Fibroblast of upper back skin (primary cell): ENCODE measurements at regions not wholly inside any gene's neighbourhood (a gene's known extent, or its start where the extent isn't known, plus 50 kb on each side); places are given as distances from the start of the nearest gene placed in this dataset.
"Not testable (repeated sequence)": the region's sequence is repeated elsewhere in the genome, so short reads cannot be mapped to it uniquely, and the experiment has no call there.

ENCODE experiments used
- DNase-seq: peaks from one replicate; pipeline ENCODE4 v3.0.0-alpha.2; 2013

DNA sequence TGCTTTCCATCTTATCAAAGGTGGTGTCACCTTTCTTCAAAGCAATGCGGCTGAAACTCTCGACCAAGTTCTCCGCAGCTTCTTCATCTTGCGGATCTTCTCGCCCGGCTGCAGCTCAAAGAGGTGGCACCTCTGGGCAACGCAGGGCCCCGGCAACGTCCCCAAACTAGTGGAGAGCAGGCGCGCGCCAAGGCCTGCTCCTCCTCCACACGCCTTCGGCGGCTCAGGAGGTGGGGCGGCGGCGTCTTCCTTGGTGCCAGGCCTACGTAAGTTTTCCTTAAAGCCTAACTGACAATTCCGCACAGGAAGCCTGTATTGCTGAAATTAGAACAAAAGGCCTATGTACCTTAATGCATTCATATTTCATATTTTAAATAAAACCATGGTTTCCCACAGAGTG lies 112.0 kb downstream of the TMX1 start:
- DNase-seq, result no peak

- no peak for DNase-seq
Measured at GRCh38 chr14:51353901-51354300, 113.9 kb downstream of the TMX1 start.

DNA sequence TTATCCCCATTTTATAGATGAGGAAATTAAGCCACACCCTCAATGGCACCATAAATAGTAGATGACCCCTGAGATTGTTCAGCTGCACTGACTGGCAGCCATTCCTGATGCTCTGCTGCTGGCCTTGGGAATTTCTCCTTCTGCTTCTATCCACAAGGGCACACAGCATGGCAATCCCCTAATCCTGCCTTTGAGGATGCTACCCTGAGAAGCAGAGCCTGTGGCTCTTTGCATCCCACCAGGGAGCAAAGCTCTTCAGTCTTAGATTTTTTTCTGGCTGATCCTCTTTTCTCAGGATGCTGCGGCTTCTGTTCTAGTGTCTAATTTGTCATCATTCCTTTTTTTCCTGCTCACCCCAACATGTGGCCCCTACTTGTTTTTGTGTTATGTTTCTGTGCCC lies 114.8 kb downstream of the TMX1 start:
- no peak for DNase-seq

GRCh38 chr14:51356381-51356780 lies 116.3 kb downstream of the TMX1 start:
- DNase-seq, result no peak

GRCh38 chr14:51357250-51357649 lies 117.2 kb downstream of the TMX1 start:
- DNase-seq, result no peak

GRCh38 chr14:51360592-51360991 lies 120.5 kb downstream of the TMX1 start:
- DNase-seq, result no peak

GRCh38 chr14:51365241-51365965 lies 125.4 kb downstream of the TMX1 start:
- DNase-seq, result peak; percentile 18

DNA sequence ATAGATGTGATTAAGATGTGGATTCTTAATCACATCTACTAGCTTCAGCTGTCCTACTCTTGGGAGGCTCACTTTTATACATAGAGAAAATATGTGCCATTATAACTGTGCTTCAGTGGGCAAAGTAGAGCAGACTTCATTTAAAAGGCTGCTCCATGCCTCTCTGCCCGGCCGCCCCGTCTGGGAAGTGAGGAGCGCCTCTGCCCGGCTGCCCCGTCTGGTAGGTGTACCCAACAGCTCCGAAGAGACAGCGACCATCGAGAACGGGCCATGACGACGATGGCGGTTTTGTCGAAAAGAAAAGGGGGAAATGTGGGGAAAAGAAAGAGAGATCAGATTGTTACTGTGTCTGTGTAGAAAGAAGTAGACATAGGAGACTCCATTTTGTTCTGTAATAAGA lies 126.4 kb downstream of the TMX1 start:
- DNase-seq, result not testable (repeated sequence)

DNA sequence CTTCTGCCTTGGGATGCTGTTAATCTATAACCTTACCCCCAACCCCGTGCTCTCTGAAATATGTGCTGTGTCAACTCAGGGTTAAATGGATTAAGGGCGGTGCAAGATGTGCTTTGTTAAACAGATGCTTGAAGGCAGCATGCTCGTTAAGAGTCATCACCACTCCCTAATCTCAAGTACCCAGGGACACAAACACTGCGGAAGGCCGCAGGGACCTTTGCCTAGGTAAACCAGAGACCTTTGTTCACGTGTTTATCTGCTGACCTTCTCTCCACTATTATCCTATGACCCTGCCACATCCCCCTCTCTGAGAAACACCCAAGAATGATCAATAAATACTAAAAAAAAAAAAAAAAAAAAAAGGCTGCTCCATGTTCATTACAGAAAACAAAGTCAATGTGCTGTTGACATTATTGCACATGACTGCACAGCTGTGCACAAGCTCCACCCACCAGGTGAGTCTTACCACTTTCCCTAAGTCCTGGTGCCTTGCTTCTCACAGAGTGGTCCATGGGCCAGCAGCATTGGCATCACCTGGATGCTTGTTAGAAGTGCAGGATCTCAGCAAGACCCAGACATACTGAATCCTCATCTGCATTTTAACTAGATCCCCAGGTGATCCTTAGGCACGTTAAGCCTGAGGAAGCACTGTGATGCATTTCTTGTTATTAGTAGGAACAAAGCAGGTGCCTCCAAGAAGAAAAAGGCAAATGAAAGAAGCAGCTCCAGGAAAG lies 127.0 kb downstream of the TMX1 start:
- not testable (repeated sequence) for DNase-seq

DNA sequence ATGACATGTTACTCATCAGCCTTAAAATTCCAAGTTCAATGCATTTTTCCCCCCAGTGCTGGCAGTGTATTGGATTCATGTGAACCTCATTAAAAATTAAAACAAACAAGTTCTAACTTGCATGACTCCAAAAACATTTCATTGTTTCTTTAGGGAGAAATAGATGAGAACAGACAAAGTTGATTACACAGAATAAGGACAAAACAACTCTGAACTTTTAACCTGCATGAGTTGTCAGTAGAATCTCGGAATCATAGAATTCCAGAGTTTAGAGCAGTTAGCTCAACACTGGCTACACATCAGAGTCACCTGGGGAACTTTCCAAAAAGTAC lies 127.5 kb downstream of the TMX1 start:
- DNase-seq, result peak; percentile 60

GRCh38 chr14:51368721-51369163 lies 128.7 kb downstream of the TMX1 start:
- DNase-seq, result peak; percentile 94

DNA sequence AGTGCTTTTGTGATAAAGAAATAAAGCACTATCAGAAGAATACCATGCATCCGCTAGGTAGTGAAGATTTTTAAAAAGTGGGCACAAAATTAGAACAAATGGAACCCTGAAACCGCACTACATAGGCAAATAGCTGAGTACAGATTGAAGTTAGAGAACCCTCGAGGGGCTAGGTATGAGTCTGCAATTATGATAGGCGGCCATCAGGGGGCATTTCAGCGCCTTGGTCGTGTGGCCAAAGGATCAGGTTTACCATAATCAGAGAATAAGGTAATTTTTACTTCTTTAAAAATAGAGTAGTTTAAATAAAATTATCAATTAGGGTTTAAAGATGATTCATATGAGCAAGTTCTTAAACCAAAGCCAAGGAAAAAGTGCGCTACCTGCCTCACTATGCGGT lies 129.8 kb downstream of the TMX1 start:
- DNase-seq, result no peak

DNA sequence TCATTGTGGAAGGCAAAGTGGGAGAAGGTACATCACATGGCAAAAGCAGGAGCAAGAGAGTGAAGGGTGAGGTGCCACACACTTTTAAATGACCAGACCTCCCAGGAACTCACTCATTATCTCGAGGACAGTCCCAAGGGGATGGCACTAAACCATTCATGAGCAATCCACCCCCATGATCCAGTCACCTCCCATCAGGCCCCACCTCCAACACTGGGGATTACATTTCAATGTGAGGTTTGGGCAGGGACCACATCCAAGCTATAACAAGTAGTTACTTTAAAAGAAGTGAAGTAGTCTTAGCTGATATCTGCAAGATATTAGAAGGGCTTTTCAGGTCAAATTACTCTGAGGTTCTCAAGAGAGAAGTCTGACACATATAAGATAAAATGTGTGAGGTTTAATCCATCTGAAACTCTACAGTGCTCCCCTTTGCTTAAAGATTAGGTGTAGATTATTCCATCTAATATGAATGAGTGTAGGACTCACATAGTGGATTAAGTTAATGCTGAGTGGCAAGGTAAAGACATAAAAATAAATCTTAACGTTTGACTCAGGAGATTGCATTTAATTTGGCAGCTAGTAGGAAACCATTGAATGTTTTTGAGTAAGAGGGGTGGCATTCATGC lies 130.8 kb downstream of the TMX1 start:
- peak; percentile 54 for DNase-seq

DNA sequence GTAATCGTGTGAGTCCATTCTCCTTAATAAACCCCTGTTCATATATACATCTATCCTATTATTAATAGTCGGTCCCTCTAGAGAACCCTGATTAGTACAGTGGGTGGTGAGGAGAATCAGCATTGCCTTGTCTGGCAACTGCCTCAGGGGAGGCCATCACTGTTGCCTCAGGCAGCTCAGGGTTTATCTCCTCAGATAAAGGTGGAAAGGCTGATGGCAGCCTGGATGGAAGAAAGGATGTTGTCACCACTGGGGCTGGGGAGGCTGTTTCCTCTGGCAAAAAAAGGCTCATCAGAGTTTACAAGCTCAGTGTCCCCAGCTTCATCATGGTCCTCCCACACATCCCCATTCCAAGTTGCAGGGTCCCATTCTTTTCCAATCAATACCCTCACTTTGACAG lies 137.1 kb downstream of the TMX1 start:
- not testable (repeated sequence) for DNase-seq

GRCh38 chr14:51382506-51382905 lies 142.5 kb downstream of the TMX1 start:
- DNase-seq, result no peak

DNA sequence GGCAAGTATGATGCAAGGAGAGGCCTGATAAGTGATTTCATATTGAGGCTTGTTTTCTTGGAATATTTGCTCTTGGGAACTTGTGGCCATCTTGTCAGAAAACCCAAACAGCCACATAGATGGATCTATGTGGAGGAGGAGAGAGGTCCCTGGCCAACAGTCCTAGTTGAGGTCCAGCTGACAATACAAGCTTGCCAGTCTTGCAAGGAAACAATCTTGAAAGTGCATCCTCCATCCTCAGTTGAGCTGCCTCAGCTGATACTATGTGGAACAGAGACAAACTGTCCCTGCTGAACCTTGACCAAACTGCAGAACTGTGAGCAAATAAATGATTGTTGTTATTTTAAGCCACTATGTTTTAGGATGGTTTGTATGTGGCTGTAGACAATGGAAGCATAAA lies 146.4 kb downstream of the TMX1 start:
- no peak for DNase-seq

- peak; percentile 31 for DNase-seq
Measured at GRCh38 chr14:51386983-51387735, 147.1 kb downstream of the TMX1 start.

DNA sequence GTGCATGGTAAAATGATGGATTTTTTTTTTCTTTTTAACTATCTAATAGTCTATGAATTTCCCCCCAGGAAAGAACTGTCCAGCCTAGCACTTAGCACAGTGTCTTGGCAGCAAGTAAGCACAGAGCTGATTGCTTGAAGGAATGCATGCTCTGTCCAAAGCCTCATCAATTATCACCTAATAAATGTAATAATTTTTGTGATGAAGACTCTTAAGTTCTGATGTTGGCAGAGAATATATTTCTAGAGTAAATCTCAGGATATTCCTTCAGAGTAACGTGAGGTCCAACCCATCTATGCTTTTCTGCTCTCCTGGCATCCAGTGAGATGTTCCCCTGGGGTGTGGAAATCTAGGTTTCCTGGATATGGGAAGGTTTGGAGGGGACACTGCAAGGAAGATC lies 152.4 kb downstream of the TMX1 start:
- DNase-seq, result no peak

DNA sequence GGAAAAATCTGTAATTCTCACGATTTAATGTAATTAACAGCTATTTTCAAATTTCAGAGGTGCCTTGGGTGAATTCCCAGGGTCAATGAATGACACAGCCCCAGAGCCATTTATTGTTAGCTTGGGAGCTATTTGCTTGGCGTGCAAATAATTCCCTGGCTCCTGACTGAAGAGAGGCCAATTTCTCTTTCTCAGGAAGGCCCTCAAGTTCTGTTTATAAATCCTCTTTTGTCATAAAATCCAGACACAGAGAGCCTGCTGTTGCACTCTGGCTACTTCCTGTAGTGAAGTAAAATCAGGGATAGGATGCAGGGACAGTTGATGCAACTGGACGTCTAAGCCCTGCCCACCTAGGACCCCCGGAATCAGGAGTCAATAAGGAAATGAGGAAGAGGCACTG lies 154.3 kb downstream of the TMX1 start:
- DNase-seq, result peak; percentile 36

DNA sequence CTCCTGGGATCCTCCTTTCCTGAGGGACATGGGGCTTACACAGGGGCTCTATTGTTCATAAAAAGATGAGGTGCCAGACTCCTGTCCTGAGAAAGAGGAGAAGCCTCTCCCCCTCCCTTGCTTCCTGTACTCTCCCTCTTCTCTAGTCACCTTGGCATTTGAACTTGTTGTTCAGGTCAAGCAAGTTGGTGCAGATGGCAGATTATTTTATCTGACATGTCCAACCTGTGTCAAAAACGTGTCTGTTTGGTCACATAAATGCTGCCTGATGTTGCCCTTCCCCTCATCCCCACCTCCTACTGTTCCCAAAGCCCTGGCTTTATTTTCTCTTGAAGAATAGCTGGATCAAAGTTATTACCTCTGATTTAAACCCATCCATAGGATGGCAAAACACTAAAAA lies 154.8 kb downstream of the TMX1 start:
- DNase-seq, result no peak

DNA sequence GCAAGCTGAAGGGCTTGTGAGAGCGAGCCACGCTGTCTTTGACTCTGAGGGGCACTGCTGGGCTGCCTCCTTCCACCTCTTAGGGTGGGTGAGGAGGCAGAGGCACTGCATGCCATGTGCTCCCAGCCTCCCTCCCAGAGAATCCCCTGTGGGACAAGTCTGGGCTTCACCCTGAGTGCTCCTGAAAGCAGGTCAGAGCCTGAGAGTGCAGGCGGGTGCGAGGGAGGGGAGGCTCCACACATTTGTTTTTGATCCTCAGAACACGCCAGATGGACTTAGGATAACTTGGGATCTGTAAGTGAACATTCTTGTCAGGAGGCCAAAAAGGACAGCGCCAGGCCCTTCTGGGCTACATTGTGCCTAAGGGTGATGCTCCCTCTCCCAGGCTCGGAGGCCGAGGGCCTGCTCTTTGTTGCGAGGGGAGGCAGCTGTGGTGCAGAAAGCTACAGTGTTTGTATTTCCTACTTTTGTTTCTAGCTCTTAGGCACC lies 155.4 kb downstream of the TMX1 start:
- DNase-seq, result peak; percentile 92

GRCh38 chr14:51396222-51396815 lies 156.3 kb downstream of the TMX1 start:
- peak; percentile 98 for DNase-seq

GRCh38 chr14:51398898-51399297 lies 158.9 kb downstream of the TMX1 start:
- peak; percentile 77 for DNase-seq
